ENCODE measurements at regions not wholly inside any gene's neighbourhood (a gene's known extent, or its start where the extent isn't known, plus 50 kb on each side); places are given as distances from the start of the nearest gene placed in this dataset.
"Not testable (repeated sequence)": the region's sequence is repeated elsewhere in the genome, so short reads cannot be mapped to it uniquely, and the experiment has no call there.

DNA sequence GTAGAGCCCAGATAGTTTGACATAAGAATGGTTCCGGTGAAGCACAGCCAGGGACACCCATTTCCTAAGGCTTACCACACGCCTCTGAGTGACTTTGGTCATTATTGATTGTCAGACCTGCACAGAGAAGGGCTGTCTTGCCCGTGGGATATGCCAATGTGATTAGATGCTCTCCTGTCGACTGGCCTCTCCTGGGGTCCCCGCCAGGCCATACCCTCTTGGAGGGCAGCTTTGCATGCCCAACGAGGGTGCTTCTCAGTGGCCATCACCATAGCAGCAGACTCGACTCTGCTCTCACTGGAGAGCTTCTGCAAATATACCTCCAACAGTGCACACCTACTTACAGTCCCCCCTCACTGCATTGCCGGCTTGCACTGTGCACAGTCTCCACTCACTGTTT lies 648.3 kb upstream of the TPTE start:
- not testable (repeated sequence) for TF ChIP-seq EZH2phosphoT487 (IDR thresholded peaks at IDR 0.05; ENCODE audit: borderline replicate concordance, low read length)
- TF ChIP-seq, protein P1, sequence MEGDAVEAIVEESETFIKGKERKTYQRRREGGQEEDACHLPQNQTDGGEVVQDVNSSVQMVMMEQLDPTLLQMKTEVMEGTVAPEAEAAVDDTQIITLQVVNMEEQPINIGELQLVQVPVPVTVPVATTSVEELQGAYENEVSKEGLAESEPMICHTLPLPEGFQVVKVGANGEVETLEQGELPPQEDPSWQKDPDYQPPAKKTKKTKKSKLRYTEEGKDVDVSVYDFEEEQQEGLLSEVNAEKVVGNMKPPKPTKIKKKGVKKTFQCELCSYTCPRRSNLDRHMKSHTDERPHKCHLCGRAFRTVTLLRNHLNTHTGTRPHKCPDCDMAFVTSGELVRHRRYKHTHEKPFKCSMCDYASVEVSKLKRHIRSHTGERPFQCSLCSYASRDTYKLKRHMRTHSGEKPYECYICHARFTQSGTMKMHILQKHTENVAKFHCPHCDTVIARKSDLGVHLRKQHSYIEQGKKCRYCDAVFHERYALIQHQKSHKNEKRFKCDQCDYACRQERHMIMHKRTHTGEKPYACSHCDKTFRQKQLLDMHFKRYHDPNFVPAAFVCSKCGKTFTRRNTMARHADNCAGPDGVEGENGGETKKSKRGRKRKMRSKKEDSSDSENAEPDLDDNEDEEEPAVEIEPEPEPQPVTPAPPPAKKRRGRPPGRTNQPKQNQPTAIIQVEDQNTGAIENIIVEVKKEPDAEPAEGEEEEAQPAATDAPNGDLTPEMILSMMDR (IDR thresholded peaks at IDR 0.05; ENCODE audit: low read depth, low read length, poor library complexity, severe bottlenecking): not testable (repeated sequence)

All from DOHH2 (cell line).